Breast epithelium (tissue), 3 donors: ENCODE measurements at regions not wholly inside any gene's neighbourhood (a gene's known extent, or its start where the extent isn't known, plus 50 kb on each side); places are given as distances from the start of the nearest gene placed in this dataset.

Experiments
- POLR2AphosphoS5 ChIP-seq, 3 donors: sonication (generic); formaldehyde crosslinking; IDR thresholded peaks; one replicate each; pipeline ENCODE4 v1.6.1; 2017; ENCODE audit warnings: antibody characterized with exemption in 3 of 3
- TF ChIP-seq, protein P1 (sequence below), 3 donors: fragments of 450-650 bp; IDR thresholded peaks; one replicate each; pipeline ENCODE4 v1.5.1; 2016 to 2017; ENCODE audit warnings: antibody characterized with exemption in 3 of 3, mild to moderate bottlenecking in 3 of 3, moderate library complexity in 3 of 3

DNA sequence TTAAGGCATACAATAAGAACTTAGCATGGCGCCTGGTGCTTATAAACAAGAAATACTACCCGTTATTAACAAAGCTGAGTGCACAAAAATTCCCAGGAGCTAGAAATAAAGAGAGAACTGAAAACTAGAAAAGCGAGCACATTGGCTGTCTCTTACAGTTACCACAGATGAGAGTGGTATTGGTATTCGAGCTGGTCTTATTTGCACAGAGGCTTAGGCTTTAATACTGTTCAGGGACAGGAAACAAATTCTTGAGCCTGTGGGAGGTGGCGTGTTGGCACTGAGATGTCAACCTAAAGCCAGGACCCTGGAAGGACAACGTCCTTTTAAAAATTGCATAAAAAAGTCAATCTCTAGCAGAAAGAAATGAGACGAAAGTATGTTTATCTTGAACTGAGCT lies 67.3 kb upstream of the IGFBP2 start:
- no peak for TF ChIP-seq POLR2AphosphoS5 (IDR thresholded peaks at IDR 0.05)
- TF ChIP-seq, protein P1, sequence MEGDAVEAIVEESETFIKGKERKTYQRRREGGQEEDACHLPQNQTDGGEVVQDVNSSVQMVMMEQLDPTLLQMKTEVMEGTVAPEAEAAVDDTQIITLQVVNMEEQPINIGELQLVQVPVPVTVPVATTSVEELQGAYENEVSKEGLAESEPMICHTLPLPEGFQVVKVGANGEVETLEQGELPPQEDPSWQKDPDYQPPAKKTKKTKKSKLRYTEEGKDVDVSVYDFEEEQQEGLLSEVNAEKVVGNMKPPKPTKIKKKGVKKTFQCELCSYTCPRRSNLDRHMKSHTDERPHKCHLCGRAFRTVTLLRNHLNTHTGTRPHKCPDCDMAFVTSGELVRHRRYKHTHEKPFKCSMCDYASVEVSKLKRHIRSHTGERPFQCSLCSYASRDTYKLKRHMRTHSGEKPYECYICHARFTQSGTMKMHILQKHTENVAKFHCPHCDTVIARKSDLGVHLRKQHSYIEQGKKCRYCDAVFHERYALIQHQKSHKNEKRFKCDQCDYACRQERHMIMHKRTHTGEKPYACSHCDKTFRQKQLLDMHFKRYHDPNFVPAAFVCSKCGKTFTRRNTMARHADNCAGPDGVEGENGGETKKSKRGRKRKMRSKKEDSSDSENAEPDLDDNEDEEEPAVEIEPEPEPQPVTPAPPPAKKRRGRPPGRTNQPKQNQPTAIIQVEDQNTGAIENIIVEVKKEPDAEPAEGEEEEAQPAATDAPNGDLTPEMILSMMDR (IDR thresholded peaks at IDR 0.05), result no peak
